NCI-H748 treated with DMSO at 0.1 percent for 48 hours (cell line): ENCODE measurements at regions not wholly inside any gene's neighbourhood (a gene's known extent, or its start where the extent isn't known, plus 50 kb on each side); places are given as distances from the start of the nearest gene placed in this dataset.
A peak's percentile ranks its signal among the peaks of the same experiment; 100 is the strongest.

Experiments used
- DNase-seq: peaks from one replicate; lab custom pipeline; 2025; lab: John Stamatoyannopoulos, UW

GRCh38 chr2:116645155-116645554 is 1169.3 kb upstream of the DDX18 start:
- DNase-seq: no peak

GRCh38 chr2:116668691-116669090 is 1145.8 kb upstream of the DDX18 start:
- DNase-seq: no peak

- DNase-seq: no peak
Observed at GRCh38 chr2:116669782-116670181, 1144.7 kb upstream of the DDX18 start.

GRCh38 chr2:116674188-116674587 is 1140.3 kb upstream of the DDX18 start:
- no peak for DNase-seq

- DNase-seq: no peak
Observed at GRCh38 chr2:116676776-116677175, 1137.7 kb upstream of the DDX18 start.

- DNase-seq: no peak
Observed at GRCh38 chr2:116680256-116680936, 1134.1 kb upstream of the DDX18 start.

GRCh38 chr2:116687371-116687770 is 1127.1 kb upstream of the DDX18 start:
- no peak for DNase-seq

- no peak for DNase-seq
Observed at GRCh38 chr2:116692988-116693387, 1121.5 kb upstream of the DDX18 start.

- DNase-seq: peak; percentile 66
Observed at GRCh38 chr2:116696223-116696622, 1118.3 kb upstream of the DDX18 start.

GRCh38 chr2:116696903-116697302 is 1117.6 kb upstream of the DDX18 start:
- no peak for DNase-seq

- no peak for DNase-seq
Observed at GRCh38 chr2:116706396-116706795, 1108.1 kb upstream of the DDX18 start.

- no peak for DNase-seq
Observed at GRCh38 chr2:116716038-116716437, 1098.5 kb upstream of the DDX18 start.

GRCh38 chr2:116716444-116716843 is 1098.0 kb upstream of the DDX18 start:
- no peak for DNase-seq

- no peak for DNase-seq
Observed at GRCh38 chr2:116717832-116718231, 1096.7 kb upstream of the DDX18 start.

GRCh38 chr2:116718451-116718850 is 1096.0 kb upstream of the DDX18 start:
- no peak for DNase-seq

- DNase-seq: peak; percentile 66
Observed at GRCh38 chr2:116719836-116720235, 1094.7 kb upstream of the DDX18 start.

- DNase-seq: no peak
Observed at GRCh38 chr2:116724550-116724949, 1089.9 kb upstream of the DDX18 start.

- no peak for DNase-seq
Observed at GRCh38 chr2:116732322-116732721, 1082.2 kb upstream of the DDX18 start.

GRCh38 chr2:116733699-116734098 is 1080.8 kb upstream of the DDX18 start:
- DNase-seq: peak; percentile 30

- DNase-seq: no peak
Observed at GRCh38 chr2:116737951-116738350, 1076.5 kb upstream of the DDX18 start.

- DNase-seq: no peak
Observed at GRCh38 chr2:116747103-116747502, 1067.4 kb upstream of the DDX18 start.

GRCh38 chr2:116749994-116750393 is 1064.5 kb upstream of the DDX18 start:
- no peak for DNase-seq

GRCh38 chr2:116754381-116755101 is 1060.0 kb upstream of the DDX18 start:
- DNase-seq: no peak

- no peak for DNase-seq
Observed at GRCh38 chr2:116761864-116762263, 1052.6 kb upstream of the DDX18 start.
